NCI-H69 (cell line): ENCODE measurements at regions not wholly inside any gene's neighbourhood (a gene's known extent, or its start where the extent isn't known, plus 50 kb on each side); places are given as distances from the start of the nearest gene placed in this dataset.
A peak's percentile ranks its signal among the peaks of the same experiment; 100 is the strongest.

Source experiments
- DNase-seq: peaks from one replicate; lab custom pipeline; 2025; lab: John Stamatoyannopoulos, UW

DNA sequence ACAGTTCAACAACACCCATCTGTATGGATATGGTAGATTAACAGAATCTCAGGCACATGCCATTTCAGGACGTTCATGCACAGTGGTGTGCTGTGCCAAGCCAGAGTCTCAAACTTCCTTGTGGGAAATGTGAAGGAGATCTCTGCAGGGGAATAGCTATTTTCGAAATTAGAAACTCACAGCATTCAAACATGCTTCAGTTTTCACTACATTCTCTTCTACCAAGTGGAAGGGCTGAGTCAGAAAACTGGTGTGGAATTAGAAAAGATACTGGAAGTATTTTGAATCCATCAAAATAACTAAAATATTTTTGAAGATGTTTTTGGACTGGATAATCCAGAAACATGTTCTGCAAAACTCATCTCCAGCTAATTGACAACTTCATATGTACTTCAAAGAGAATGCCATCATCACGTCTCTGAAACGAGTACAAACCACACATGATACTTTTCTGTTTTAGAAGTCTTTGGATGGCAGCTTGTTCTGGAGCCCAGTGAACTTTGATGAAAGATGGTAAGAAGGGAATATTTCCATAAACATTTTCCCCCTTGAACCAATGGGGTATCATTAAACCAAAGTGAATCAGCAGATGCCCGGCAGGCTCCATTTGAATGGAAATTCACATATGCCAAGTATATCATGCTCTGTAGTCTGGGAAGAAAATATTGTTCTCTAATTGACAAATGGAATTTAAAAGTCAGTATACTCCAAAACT lies 616.3 kb upstream of the IGFBP3 start:
- no peak for DNase-seq

GRCh38 chr7:46534664-46535588 lies 613.9 kb upstream of the IGFBP3 start:
- DNase-seq: peak; percentile 3

DNA sequence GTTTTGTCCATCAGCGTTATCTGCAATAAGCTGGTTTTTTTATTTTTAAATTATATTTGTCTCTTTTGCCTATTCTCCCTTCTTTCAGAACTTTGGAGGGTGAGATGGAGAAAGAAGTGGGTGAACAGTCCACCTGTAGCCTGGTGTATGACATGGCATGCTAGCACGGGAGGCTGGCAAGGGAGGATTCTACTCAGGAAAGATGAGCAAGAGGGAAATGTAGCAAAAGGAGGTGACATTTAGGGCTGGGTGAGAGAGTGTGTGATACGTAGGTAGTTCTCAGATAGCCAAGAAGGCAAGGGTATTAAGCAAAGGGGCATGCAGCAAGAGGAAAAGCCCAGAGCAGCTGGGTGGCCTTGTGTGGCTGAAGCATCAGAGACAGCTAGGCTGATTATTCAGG lies 612.9 kb upstream of the IGFBP3 start:
- no peak for DNase-seq

GRCh38 chr7:46532571-46532970 lies 611.5 kb upstream of the IGFBP3 start:
- DNase-seq: no peak

DNA sequence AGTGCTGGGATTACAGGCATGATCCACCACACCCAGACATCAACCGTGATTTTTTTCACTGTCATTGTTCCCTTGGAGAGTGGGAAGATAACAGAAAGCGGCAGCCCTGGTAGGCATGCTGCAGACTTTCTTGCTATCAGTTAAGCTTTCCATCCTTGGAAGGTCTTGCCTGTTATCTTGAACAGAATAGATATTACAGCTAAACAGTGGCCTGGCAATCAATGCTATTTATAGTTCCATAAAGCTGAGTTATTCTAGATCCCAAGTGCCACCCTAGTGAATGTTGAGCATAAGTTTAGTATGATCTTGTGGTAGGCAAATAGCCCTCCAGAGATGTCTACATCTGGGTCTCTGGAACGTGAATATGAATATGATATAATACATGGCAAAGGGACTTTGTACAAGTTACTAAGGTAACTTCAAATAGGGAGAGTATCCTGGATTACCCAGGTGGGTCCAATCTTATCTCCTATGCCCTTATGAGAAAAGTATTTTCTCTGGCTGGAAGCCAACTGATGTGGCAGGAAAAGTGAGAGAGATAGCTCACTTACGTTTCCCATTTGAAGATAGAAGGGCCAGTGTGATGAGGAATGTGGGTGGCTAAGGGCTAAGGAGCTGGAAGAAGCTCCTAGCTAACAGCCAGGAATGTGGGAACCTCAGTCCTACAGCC lies 609.1 kb upstream of the IGFBP3 start:
- DNase-seq: no peak

DNA sequence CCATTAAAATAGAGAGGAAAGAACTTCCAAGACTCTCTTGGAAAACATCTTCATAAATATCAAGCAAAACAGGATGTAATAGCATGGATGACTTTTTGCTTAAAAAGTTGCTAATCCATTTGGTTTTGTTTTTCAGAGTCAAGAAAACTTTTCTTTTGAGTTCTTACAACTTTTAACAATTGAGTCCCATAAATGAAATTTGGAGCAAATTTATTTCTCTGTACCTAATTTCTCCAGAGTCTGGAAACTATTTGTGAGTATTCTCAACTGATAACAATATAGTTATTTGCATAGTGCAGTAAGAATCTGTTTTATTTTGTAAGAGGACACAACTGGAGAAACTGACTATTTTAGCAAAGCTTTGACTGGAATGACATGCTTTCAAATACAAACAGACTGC lies 606.3 kb upstream of the IGFBP3 start:
- DNase-seq: no peak

GRCh38 chr7:46525876-46526275 lies 604.8 kb upstream of the IGFBP3 start:
- peak; percentile 14 for DNase-seq

DNA sequence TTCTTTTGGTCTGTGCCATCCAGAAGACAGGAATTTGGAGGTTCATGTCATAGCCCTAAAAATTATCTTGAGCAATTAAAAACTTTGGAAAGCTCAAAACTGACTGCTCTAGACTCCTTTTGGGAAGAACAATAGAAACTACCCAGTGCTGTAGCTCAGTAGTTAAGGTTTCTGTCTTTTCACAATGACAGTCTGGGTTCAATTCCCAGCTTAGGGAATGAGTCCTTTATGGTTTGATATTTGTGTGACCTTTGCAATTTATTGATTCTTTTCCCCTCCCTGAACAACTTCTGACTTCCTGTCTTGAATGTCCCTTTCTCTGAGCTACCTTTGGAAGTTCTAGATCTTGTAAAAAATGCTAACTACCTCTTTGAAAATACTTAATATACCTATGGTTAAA lies 603.3 kb upstream of the IGFBP3 start:
- DNase-seq: no peak

DNA sequence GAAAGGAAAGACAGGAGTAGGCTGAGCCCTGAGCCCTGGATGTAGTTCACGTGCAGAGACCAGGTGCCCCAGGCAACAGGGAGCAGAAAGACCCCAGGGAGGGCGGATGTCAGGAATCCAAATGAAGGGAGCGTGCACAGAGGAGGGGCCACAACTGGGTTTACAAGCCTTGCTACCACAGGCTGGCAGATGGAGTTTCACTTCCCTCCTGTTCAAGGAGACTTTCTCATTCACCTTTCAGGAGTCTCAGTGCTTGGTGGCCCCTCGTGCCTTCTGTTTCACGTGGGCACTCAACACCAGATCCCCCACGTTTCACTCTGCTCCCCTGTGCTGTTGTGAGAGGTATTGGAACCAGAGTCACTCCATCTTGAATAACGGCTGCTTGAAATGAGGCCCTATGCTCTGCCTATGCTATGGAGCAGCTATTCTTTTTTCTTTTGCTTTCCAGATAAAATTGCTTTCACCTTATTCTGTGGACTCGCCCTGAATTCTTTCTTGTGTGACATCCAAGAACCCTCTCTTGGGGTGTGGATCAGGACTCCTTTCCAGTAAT lies 601.4 kb upstream of the IGFBP3 start:
- DNase-seq: no peak

- DNase-seq: no peak
These were observed 597.6 kb upstream of the IGFBP3 start for GRCh38 chr7:46518713-46519112.

DNA sequence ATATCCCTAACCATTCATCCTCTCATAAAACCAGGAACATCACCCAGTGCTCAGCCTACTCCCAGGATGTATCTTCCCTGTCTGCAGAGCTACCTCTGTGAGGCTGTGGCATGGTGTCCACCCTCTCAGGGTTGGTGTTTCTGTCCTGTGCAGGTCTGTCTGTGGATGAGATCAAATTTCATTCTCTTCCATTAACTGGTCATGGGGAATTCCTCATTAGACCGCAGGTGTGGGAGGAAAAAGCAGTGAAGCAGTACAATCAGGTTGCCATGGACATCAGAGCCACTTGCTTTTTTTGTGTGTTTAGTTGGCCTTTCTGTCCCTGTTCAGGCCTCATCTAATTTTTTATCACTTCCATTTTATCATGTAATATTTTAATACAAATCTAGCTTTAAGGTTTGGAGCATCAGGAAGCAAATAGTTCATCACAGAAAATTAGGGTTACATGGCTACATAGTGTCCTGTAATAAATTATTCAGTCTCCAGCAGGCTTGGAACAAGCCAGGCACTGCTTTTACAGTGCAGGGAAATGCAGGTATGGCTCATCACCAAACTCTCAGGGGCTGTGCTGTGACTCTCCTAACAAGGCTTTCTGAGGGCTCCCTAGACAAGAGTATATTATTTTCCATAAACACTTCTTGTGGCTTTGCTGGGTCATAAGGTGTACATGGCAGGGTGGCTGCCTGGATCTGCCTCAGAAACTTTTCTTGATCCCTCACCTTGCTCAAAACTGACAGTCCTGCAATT lies 594.9 kb upstream of the IGFBP3 start:
- no peak for DNase-seq

DNA sequence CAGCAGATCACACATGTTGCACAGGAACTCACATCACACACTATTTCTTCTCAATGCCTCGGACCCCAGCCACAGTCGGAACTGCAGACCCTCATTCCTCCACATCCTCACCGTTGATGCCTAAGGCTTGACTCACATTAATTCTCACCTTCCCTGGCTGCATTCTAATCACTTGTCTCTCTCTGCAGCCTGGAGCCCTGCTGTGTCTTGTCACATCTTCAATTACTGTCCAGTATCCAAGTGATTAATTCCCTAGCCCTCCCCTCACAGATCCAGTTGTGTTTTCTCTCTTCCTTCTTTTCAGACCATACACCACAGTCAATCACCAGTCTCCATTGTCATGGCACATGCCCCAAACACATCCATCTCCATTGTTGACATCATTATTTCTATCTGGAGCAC lies 592.4 kb upstream of the IGFBP3 start:
- no peak for DNase-seq

GRCh38 chr7:46512891-46513413 lies 591.9 kb upstream of the IGFBP3 start:
- no peak for DNase-seq

- no peak for DNase-seq
These were observed 590.6 kb upstream of the IGFBP3 start for GRCh38 chr7:46511442-46512215.

DNA sequence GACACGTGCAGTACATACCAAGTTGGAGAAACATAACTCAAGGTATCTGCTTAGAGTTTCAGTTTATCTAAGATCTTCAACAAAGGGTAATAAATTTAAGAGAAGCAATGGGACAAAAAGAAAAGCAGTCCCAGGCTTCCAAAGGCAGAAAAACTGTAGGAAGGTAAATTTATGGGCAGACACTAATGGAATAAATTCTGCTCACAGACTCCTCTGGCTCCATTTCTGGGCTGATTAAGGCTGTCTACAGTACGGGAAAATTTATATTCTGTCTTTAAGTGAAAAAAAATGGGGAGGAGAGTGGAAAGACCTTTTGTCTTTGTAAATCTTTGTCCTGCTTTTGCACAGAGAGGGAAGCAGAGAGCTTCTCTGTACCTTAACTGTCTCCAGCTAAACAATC lies 587.5 kb upstream of the IGFBP3 start:
- no peak for DNase-seq

DNA sequence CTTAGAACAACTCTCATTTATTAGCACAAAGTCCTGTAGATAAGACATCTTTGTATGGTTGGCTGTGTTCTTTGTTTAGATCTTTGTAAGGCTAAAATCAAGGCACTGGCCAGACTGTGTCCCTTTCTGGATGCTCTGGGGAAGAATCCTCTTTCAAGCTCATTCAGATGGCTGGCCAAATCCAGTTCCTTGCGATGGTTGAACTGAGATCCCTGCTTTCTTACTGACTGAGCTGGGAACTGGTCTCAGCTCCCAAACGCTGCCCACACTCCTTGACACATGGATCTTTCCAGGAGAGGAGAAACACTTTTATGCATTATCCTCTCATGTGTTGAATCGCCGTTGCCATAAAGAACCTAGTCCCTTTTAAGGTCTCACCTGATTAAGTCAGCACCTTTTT lies 586.5 kb upstream of the IGFBP3 start:
- no peak for DNase-seq

- no peak for DNase-seq
These were observed 573.4 kb upstream of the IGFBP3 start for GRCh38 chr7:46494441-46494840.

GRCh38 chr7:46494028-46494427 lies 573.0 kb upstream of the IGFBP3 start:
- no peak for DNase-seq

GRCh38 chr7:46493196-46493595 lies 572.1 kb upstream of the IGFBP3 start:
- no peak for DNase-seq

GRCh38 chr7:46492466-46492865 lies 571.4 kb upstream of the IGFBP3 start:
- no peak for DNase-seq

- no peak for DNase-seq
These were observed 569.3 kb upstream of the IGFBP3 start for GRCh38 chr7:46490406-46490805.
